SK-N-MC (cell line): ENCODE measurements at regions not wholly inside any gene's neighbourhood (a gene's known extent, or its start where the extent isn't known, plus 50 kb on each side); places are given as distances from the start of the nearest gene placed in this dataset.

Experiments used
- DNase-seq: peaks from one replicate; pipeline ENCODE4 v3.0.0-alpha.2; 2011; ENCODE audit warnings: low read depth, low spot score
- H3K27ac ChIP-seq: fragments of 200-600 bp; sonication (generic); 2 replicates; pipeline ENCODE4 v1.5.1; 2016; ENCODE audit warnings: mixed run types
- H3K36me3 ChIP-seq: fragments of 200-600 bp; sonication (generic); 2 replicates; pipeline ENCODE4 v1.6.1; 2017; ENCODE audit warnings: antibody characterized with exemption, low read length, mixed read lengths; ENCODE audit not compliant: insufficient read depth
- H3K4me3 ChIP-seq: fragments of 200-600 bp; sonication (generic); 2 replicates; pipeline ENCODE4 v1.5.1; 2016
- H3K9ac ChIP-seq: fragments of 200-600 bp; sonication (generic); 2 replicates; pipeline ENCODE4 v1.8.0; 2017; ENCODE audit warnings: mixed run types, mixed read lengths; ENCODE audit not compliant: insufficient read length
- H3K9me3 ChIP-seq: fragments of 200-600 bp; sonication (generic); 2 replicates; pipeline ENCODE4 v1.6.1; 2017; ENCODE audit warnings: low read depth, mild to moderate bottlenecking, antibody characterized with exemption, low read length, moderate library complexity, mixed read lengths
- EZH2 ChIP-seq: fragments of 200-600 bp; sonication (generic); IDR thresholded peaks from one replicate; pipeline ENCODE4 v1.6.1; 2017; ENCODE audit warnings: antibody characterized with exemption
- FOXP2 ChIP-seq: optimal IDR thresholded peaks from 2 replicates; pipeline ENCODE3; 2011; ENCODE audit warnings: mild to moderate bottlenecking, moderate library complexity; ENCODE audit not compliant: insufficient read depth; ENCODE audit errors: extremely low read length, control extremely low read depth
- POLR2AphosphoS5 ChIP-seq: IDR thresholded peaks from 2 replicates; pipeline ENCODE4 v1.6.1; 2012; ENCODE audit warnings: mild to moderate bottlenecking, low read depth, low read length, borderline replicate concordance

DNA sequence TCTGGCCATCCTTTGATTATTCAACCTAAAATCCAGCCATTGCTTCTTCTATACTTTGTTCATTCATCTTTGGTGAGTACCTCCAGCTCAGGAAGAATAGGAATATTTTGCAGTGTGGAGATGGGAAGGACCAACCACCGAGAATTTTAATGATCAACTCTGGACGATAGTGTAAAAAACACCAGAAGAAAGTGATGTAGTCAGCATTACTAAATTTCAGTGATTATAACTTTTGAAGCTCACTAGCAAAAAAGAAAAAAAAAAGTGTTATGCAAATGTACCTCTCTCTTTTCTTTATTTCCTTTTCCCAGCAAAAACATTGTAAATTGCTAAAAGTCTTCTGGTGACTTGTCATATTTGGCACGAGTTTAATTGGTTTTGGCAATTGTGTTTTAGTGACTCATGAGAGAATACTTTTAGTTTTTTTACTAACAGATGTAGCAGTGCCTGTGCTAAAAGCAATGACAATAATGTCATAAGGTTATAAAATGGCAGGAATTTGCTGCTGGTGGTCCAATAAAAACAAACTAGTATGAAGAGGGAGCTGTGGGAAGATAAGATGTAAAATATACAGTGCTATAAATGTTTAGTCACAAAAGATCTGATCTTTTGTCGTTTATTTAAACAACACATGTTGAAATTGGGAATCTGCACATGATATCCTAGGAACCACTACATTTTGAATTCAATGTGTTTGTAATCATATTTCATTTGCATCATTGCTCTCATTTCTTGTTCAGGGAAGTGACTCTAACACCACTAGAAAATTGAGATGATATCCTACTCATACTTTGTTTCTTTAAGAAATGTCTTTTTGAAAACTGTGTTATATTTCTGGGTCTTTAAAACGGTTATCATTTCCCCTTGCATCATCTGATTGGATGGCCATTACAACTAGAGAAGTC, 81.3 kb upstream of the ERCC6L2 start:
- Histone ChIP-seq H3K4me3 (peak overlapping the region; percentile 28), H3K36me3 (no peaks in the 10 kb centered on the region)
- no peak for DNase-seq

DNA sequence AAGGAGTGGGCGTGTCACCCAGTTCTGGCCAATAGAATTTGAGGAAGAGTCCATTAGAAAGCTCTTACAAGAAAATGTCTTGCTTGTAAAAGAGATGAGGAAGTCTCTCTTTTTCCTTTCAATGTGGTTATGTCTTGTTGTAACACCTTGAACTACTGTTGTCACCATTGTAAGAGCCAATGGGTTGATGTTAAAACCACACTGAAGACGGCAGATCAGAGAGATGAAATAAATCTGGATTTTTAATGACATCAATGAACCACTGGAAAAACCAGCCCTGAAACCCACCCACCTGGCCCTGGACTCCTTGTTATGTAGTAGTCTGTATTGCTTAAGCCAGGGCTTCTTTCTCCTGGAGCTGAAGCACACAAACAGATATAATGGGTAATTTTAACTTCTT, 83.8 kb upstream of the ERCC6L2 start:
- H3K9me3 ChIP-seq: no peaks in the 10 kb centered on the region
- H3K4me3 ChIP-seq: no peak overlapping the region
- no peak for DNase-seq
- no peak for TF ChIP-seq FOXP2
- no peak for TF ChIP-seq POLR2AphosphoS5
- no peak for TF ChIP-seq EZH2
- no peak overlapping the region for H3K9ac ChIP-seq
- no peaks in the 10 kb centered on the region for H3K36me3 ChIP-seq
- no peak overlapping the region for H3K27ac ChIP-seq

More for the DNA sequence above, 81.3 kb upstream of the ERCC6L2 start:
- no peak overlapping the region for H3K9ac ChIP-seq
- TF ChIP-seq POLR2AphosphoS5: no peak
- TF ChIP-seq FOXP2: no peak
- no peak for TF ChIP-seq EZH2
- peak overlapping the region; percentile 84 for H3K27ac ChIP-seq
- H3K9me3 ChIP-seq: no peaks in the 10 kb centered on the region

DNA sequence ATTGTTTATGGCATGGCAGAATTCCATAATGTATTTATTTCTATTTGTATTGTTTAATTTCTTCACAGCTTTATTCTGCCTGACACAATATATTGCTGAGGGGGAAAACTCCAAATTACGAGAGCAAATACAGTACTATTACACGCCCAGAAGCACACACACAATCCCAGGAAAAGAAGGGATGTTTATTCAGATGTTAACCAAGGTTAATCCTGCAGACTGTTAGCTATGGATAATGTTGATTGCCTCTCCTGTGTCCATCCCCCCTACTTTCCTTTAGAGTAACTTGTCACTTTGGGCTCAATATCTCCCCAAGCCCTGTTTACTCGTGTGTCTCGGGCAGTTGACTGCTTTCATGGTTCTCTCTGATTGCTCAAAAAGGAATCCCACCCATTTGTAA, 84.2 kb upstream of the ERCC6L2 start:
- Histone ChIP-seq H3K27ac (no peak overlapping the region), H3K4me3 (no peak overlapping the region), H3K36me3 (no peaks in the 10 kb centered on the region), H3K9me3 (no peaks in the 10 kb centered on the region), H3K9ac (no peak overlapping the region)
- no peak for TF ChIP-seq FOXP2
- TF ChIP-seq EZH2: no peak
- TF ChIP-seq POLR2AphosphoS5: no peak
- DNase-seq: no peak

DNA sequence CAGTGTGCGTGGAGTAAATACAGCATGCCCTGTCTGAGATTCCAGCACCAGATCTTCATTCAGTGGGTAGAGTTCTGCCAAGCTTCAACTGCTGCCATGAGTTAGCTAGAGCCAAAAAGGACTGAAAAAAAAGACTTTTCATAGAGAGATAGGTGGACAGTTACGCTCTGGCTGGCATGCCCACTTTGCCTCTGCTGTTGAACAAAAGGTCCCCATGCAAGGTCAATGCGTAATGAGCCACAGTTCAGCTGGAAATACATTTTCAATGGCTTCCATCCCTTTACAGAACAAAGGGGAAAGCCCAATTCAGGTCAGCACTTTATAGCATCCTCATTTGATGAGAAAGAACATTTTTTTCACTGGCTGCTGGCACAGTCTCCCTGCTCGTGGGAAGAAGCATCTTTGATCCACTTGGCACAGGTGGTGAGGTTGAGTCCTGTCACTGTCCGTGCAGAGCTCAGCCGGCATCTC, 86.9 kb upstream of the ERCC6L2 start:
- TF ChIP-seq EZH2: no peak
- no peak for TF ChIP-seq FOXP2
- no peak for TF ChIP-seq POLR2AphosphoS5
- H3K9me3 ChIP-seq: no peaks in the 10 kb centered on the region
- DNase-seq: no peak
- no peak overlapping the region for H3K9ac ChIP-seq
- no peak overlapping the region for H3K27ac ChIP-seq
- no peaks in the 10 kb centered on the region for H3K36me3 ChIP-seq
- H3K4me3 ChIP-seq: no peak overlapping the region

DNA sequence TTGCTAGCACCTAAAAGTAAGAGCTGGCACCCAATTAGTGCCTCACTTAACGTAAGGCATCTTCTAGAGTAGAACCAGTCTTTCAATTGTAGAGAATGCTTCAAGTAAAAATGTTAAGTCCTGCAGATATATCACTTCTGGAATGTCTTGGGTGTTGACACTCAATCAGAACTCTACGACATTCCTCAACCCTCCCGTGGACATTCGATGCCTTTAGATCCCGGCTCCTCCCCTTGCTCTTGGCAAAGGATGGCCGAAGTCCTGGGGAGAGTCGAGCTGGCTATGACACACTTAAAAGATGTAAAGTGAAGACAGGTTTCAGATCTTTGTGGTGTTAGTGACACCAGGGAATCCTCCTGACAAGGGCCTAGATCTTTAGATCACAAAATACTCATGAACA, 87.5 kb upstream of the ERCC6L2 start:
- Histone ChIP-seq H3K9me3 (no peaks in the 10 kb centered on the region), H3K36me3 (no peaks in the 10 kb centered on the region), H3K9ac (no peak overlapping the region), H3K4me3 (no peak overlapping the region), H3K27ac (no peak overlapping the region)
- DNase-seq: no peak
- TF ChIP-seq POLR2AphosphoS5: no peak
- TF ChIP-seq EZH2: no peak
- TF ChIP-seq FOXP2: no peak

DNA sequence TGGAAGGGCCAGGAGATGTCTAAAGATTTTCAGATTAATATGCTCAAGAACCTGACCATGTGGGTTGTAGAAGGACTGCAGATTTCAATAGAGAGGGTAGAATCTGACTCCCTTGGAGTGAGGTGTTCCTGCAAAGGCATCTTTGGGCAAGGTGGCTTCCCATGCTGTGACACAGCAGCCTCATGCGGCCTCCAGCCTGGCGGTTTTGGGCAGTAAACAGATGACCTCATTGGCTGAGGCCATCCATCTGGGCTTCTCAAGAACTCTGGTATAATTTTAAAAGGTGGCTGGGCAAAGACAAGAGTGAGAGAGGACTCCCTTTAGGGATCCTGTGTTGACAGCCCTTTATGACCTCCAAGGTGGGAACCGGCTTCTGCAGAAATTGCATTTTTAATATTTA, 90.3 kb upstream of the ERCC6L2 start:
- Histone ChIP-seq H3K36me3 (no peaks in the 10 kb centered on the region), H3K9ac (no peak overlapping the region), H3K9me3 (no peaks in the 10 kb centered on the region), H3K27ac (no peak overlapping the region), H3K4me3 (no peak overlapping the region)
- TF ChIP-seq EZH2 (no peak), FOXP2 (no peak), POLR2AphosphoS5 (no peak)
- no peak for DNase-seq

DNA sequence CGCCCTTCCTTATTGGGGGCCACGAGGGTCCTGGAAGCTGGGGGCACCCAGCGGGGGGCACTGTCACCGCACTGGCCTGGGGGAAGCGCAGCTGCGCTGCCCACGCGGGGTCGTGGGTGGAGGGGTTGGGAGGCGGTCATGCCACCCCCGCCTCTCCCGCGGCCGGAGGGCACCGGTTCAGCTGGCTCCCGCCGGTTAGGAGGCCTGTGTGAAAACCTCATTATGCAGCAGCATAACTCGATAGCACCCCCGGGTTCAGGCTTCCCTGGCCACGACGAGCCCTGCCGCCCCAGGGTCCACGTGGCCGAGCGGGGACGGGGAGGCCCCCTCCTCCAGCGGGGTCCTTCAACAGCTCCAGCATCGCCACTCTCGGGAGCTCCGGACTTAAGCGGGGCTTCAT, 91.2 kb upstream of the ERCC6L2 start:
- H3K9me3 ChIP-seq: no peaks in the 10 kb centered on the region
- no peak for TF ChIP-seq POLR2AphosphoS5
- no peak for TF ChIP-seq EZH2
- no peak for TF ChIP-seq FOXP2
- H3K9ac ChIP-seq: no peak overlapping the region

DNA sequence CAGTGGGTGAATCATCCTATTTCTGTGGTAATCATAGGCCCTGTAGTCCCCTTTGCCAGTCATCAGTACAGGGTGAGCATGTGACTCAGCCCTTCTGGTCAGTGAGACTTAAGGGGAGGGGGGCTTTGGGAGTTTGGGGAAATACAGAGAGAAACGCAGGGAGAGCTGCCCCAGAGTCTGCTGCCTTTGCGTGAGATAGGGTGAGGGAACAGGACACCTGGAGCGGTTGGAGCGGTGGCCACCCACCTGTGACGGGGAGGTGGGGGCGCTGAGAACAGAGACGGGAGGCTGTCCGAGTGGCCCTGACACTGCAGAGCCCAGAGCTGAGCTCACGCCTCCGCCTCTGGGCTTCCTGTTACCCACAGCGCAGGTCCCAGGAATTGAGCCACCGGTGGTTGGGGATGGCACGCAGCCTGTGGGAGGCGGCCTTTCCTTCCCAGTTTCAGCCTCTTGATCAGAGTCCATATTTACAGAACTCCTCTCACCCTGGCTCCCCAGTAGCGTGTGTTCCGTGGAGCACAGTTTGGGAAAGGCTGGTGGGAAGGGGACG, 92.0 kb upstream of the ERCC6L2 start:
- no peaks in the 10 kb centered on the region for H3K36me3 ChIP-seq
- H3K9ac ChIP-seq: no peak overlapping the region
- no peak for DNase-seq
- H3K4me3 ChIP-seq: no peak overlapping the region
- no peaks in the 10 kb centered on the region for H3K9me3 ChIP-seq
- TF ChIP-seq EZH2 (no peak), FOXP2 (no peak), POLR2AphosphoS5 (no peak)
- H3K27ac ChIP-seq: no peak overlapping the region

More for the DNA sequence above, 91.2 kb upstream of the ERCC6L2 start:
- no peak for DNase-seq
- H3K36me3 ChIP-seq: no peaks in the 10 kb centered on the region
- no peak overlapping the region for H3K27ac ChIP-seq
- no peak overlapping the region for H3K4me3 ChIP-seq
